ENCODE measurements at regions not wholly inside any gene's neighbourhood (a gene's known extent, or its start where the extent isn't known, plus 50 kb on each side); places are given as distances from the start of the nearest gene placed in this dataset.

DNA sequence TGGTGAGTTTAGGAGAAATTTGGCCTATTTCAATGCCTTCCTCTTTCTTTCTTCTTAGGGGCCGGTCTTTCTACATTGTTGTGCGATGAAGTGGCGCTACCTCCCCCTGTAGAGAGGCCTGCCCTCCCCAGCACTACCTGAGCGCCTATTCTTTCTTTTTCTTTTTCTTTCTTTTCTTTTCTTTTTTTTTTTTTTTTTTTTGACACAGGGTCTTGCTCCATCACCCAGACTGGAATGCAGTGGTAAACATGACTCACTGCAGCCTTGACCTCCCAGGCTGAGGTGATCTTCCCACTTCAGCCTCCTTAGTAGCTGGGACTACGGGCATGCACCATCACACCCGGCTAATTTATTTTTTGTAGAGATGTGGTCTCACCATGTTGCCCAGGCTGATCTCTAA, 136.1 kb upstream of the MAX start:
- ATAC-seq: no peak
- intact Hi-C loops (cut with micrococcal nuclease): no loop called here
- DNase-seq: no peak

GRCh38 chr14:65239143-65239937, 137.0 kb upstream of the MAX start:
- DNase-seq (no peak), ATAC-seq (peak; percentile 51)
- intact Hi-C loops (cut with micrococcal nuclease): no loop called here

- DNase-seq (no peak), ATAC-seq (peak; percentile 29)
- intact Hi-C loops (cut with micrococcal nuclease): no loop called here
Observed at GRCh38 chr14:65239938-65240296, 137.6 kb upstream of the MAX start.

- no peak for DNase-seq
- ATAC-seq: no peak
- intact Hi-C loops (cut with micrococcal nuclease): no loop called here
Observed at GRCh38 chr14:65241125-65241752, 138.9 kb upstream of the MAX start.

DNA sequence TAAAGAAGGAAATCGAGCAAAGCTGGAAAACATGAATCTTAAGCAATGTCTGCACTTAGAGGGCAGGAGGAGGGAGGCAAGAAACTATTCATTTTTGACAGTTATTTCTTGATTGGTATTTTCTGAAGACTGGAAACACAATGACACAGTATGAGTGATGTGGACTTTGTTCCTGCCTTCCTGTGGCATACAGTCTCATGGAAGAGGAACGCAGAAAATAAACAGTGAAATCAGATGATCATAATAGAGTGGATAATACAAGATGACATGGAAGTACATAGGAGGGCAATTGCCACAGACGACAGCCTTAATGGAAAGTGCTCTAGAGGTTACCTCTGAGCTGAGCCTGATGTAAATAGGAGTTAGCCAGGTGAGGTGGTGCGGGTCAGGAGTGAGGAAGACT, 140.4 kb upstream of the MAX start:
- DNase-seq: no peak
- intact Hi-C loops (cut with micrococcal nuclease): no loop called here
- no peak for ATAC-seq

DNA sequence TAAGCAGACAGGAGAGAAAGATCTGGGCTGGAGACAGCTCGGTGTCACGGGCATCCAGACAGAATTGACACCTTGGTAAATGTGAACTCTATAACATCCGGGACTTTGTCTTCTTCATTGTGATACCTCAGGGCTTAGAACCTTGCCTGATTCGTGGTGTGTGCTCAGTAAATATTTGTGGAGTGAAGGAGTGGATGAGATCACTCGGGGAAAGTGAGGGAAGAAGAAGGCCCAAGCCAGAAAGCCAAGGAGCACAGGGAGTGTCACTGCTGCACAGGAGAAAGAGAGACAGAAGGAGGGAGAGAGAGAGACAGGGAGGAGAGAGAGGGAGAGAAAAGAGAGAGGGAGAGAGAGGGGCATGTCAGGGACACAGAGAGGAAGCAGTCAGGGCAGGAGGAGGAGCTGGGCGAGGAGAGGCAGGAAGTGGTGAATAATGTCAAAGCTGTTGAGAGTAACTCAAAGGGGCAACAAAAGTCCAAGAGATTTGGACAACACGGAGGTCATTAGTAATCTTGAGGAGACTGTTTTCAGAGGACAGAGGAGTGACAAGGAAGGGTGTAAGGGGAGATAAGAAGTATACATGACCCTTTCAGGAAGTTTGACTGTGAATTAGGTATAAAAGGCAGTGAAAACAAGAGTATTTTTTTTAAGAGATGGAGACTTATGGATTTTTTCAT, 141.6 kb upstream of the MAX start:
- DNase-seq (no peak), ATAC-seq (no peak)
- intact Hi-C loops (cut with micrococcal nuclease): no loop called here

DNA sequence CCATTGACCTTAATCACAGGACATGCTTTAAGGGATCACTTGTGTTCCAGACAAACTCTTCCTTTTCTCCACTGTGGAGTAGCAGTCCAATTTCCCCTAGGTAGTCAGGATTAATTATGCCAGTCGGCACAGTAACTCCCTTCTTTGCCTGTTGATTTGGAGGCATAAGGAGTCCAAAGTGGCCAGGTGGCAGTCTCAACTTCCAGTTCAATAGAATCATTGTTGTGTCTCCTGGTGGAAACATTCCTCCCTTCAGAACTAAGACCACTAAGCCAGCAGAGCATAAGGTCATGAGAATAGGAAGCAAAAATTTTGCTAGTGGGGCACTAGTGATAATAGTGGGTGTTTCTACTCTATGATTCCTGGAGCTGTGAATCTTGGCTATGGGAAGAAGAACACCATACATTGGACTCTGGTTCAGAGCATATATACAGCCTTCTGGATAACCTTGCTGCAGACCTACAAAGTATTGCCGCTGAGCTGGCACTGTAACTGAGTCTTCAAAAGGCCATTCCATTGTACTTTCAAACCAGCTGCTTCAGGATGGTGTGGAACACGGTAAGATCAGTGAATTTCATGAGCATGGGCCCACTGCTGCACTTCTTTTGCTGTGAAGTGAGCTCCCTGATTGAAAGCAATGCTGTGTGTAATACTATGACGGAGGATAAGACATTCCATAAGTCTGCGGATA, 147.3 kb upstream of the MAX start:
- intact Hi-C loops (cut with micrococcal nuclease): no loop called here
- no peak for DNase-seq
- no peak for ATAC-seq

DNA sequence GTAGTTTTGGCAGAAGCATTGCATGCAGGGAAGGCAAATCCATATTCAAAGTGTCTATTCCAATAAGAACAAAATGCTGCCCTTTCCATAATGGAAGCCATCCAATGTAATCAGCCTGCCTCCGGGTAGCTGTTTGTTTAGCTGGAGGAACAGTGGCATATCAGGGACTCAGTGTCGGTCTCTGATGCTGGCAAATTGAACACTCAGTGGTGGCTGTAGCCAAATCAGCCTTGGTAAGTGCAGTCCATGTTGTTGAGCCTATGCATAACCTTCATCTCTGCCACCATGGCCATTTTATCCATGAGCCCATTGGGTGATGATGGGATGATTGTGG, 147.8 kb upstream of the MAX start:
- DNase-seq (no peak), ATAC-seq (no peak)
- intact Hi-C loops (cut with micrococcal nuclease): no loop called here

DNA sequence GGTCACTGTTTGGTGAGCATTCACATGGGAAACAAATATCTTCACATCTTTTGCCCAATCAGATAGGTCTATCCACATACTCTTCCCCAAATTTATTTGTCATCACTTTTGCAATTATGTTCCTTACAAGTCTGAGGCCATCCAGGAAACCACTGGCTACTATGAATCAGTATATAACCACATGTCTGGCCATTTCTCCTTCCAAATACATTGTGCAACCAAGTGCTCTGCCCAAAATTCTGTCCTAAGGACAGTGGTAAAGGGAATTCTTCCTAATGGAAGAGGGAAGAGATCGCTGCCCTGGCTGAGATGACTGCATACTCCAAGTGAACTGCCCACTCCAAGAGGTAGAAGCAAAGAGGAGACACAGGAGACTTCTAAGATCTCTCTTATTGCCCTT, 148.9 kb upstream of the MAX start:
- ATAC-seq (peak; percentile 38), DNase-seq (no peak)
- intact Hi-C loops (cut with micrococcal nuclease): no loop called here

- intact Hi-C loops (cut with micrococcal nuclease): no loop called here
- DNase-seq: no peak
- no peak for ATAC-seq
Observed at GRCh38 chr14:65252482-65253255, 150.4 kb upstream of the MAX start.

DNA sequence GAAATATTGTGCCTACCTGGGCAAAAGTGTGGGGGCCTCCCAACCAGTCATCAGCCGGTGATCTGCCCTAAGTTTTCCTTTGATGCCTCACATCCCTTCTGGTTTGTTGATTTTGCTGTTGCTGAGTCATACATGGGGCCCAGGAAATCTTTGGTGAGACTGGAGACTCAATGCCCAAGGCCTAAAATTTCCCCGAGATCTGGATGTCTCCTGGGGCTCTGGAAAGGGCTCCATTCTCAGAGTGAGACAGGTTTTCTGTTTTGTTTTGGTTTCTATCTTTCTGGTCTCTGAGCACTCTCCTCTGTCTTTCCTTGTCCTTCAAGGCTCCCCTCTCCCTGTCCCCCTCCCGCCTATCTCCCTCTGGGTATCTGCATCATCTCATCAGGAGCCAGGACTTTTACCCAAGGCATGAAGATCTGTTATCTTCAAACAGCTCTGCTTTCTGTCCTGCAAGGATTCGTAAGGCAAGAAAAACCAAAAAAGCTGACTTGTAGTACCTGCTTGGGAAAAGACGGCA, 152.8 kb upstream of the MAX start:
- DNase-seq (no peak), ATAC-seq (no peak)
- intact Hi-C loops (cut with micrococcal nuclease): no loop called here

DNA sequence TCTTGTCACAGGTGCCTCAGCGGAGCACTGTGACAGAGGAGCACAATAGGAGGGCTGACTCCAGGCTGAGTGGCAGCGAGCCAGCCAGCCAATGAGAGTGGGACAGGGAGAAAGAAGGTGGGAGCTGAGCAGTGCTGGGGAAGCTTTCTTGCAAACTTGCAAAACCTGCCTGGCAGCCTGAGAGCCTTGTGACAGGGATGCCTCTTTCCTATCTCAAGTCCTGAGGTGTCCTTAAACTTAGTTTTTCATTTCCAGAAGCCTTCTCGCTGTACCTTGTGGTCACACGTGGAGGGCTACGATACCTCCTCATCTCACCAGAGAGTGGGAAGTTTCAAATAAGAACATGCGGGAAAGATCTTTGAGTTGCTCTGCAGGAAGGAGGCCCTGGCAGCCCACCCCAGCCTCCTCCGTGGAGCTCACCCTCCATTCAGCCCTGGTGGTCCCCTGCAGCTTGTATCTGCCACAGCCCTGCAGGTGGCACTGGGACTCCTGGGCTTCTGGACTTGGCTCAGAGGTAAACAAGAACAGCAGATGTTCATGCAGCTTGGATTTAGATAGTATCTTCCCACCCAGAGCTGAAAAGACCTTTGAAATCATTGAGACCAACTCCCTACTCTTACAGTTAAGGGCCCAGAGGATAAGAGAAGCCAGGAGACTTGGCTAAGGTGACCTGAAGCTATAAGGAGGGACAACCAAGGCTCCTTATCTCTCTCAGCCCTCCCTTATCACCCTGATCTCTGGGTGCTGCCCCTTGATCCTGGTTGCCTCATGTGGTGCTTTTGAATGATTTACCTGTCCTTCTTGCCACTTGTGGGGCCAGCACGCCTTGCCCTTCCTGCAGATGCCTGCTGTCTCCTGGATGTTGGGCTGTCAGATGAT, 153.5 kb upstream of the MAX start:
- intact Hi-C loops (cut with micrococcal nuclease): no loop called here
- DNase-seq (no peak), ATAC-seq (no peak)

- no peak for DNase-seq
- no peak for ATAC-seq
- intact Hi-C loops (cut with micrococcal nuclease): no loop called here
Observed at GRCh38 chr14:65256714-65257113, 154.4 kb upstream of the MAX start.

DNA sequence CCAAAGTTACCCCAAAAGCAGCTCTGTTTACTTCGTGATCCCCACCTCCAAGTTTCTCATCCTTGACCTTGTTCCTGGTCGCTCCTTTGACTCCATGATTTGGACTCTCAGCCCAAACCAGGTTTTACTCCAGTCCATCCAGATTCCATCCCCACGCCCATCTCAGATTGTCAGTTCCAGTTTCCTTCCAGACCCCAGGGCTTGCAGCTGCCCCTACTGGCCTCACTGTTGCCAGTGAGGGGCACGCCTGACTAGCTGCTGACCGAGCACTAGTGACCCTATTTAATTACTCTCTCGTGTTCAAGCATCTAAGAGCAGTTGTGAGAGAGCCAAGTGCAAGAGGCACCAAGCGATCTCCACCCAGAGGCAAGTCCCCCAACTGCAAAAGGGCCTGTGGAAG, 155.1 kb upstream of the FUT8 start:
- no peak for DNase-seq
- intact Hi-C loops (cut with micrococcal nuclease): no loop called here
- no peak for ATAC-seq

DNA sequence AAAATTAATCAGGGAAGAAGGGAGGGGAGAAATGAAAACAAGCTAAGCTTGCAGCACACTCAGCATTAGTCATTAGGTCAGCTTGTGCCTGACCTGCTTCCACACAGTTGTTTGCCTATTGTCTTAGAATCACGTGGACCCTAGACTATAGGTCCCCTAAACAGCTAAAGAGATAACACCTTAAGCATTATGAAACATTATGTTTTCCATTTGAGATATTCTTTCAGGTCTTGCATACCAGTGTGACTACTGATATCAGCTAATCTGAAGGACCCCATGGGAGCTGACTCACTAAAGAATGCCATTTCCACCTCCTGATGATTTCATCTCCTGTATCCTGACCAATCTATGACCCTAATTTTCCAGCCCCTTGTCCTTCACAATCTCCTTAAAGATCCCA, 154.1 kb upstream of the FUT8 start:
- intact Hi-C loops (cut with micrococcal nuclease): no loop called here
- ATAC-seq: no peak
- no peak for DNase-seq

DNA sequence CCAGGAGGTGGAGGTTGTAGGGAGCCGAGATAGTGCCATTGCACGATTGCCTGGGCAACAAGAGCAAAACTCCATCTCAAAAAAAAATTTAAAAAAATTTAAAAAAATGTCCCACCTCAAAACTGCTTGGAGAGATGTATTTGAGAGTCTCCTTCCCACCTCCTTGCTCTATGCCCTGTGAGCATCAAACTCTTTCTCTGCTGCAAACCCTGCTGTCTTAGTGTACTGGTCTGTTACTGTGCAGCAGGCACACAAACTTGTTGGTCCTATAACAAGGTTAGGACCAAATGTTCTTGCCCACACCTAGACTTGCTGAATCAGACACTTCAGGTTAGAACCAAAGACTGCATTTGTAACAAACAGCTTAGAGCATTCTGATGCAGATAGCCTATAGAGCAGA, 153.5 kb upstream of the FUT8 start:
- no peak for ATAC-seq
- intact Hi-C loops (cut with micrococcal nuclease): no loop called here
- no peak for DNase-seq

- intact Hi-C loops (cut with micrococcal nuclease): no loop called here
- DNase-seq (no peak), ATAC-seq (no peak)
Observed at GRCh38 chr14:65260786-65261185, 151.7 kb upstream of the FUT8 start.

DNA sequence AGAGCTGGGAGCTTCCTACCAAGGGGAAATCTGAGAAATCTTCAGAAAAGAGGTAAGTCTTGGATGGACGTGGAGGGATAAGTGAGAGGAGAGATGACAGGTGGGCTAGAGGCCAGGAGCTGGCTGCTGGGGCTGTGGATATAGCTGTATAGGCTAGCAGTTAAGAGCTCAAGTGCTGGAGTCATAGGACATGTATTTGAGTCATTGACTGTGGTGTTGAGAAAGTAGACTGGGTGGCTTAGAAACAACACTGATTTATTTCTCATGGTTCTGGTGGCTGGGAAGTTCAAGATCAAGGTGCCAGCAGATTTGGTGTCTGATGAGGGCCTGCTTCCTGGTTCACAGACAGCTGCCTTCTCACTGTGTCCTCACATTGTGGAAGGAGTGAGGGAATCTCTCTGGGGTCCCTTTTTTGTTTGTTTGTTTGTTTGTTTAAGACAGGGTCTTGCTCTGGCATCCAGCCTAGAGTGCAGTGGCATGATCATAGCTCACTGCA, 151.1 kb upstream of the FUT8 start:
- DNase-seq (no peak), ATAC-seq (no peak)
- intact Hi-C loops (cut with micrococcal nuclease): no loop called here
